ENCODE measurements at regions not wholly inside any gene's neighbourhood (a gene's known extent, or its start where the extent isn't known, plus 50 kb on each side); places are given as distances from the start of the nearest gene placed in this dataset.

GRCh38 chr4:3700736-3701135, 65.4 kb upstream of the ADRA2C start:
- TF ChIP-seq CTCF (IDR thresholded peaks at IDR 0.05) (no peak), EZH2 (IDR thresholded peaks at IDR 0.05) (no peak)
